Astrocyte (in vitro differentiated cells and primary cell): ENCODE measurements at regions not wholly inside any gene's neighbourhood (a gene's known extent, or its start where the extent isn't known, plus 50 kb on each side); places are given as distances from the start of the nearest gene placed in this dataset.

Experiments used
- EZH2 ChIP-seq: IDR thresholded peaks from 2 replicates; pipeline ENCODE4 v1.6.1; 2012; ENCODE audit warnings: mild to moderate bottlenecking, low read length, inconsistent platforms; ENCODE audit not compliant: insufficient read depth
- TF ChIP-seq, protein P1 (sequence below): IDR thresholded peaks from 2 replicates; pipeline ENCODE4 v1.5.1; 2011; ENCODE audit warnings: low read depth, mild to moderate bottlenecking, inconsistent platforms, low read length, moderate library complexity; ENCODE audit not compliant: insufficient read depth

DNA sequence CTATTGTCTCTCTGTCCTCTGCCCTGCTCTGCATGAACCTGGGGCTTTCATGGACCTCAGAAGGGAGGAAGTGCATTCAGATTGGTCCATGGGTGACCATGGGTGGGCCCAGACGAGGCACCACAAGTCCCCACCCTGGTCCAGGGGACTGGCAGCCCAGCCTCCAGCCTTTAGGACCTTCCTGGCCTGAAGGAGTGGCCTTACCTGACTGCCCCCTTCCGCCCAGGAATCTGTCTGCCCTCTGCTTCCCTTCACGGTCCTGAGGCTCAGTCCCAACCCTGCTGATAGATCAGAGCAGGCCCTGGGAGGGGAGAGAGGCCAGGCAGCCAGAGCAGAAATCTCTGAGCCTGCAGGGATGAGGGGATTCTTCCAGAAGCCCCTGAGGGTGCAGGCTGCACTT, 455.4 kb downstream of the PCDH18 start:
- TF ChIP-seq, protein P1, sequence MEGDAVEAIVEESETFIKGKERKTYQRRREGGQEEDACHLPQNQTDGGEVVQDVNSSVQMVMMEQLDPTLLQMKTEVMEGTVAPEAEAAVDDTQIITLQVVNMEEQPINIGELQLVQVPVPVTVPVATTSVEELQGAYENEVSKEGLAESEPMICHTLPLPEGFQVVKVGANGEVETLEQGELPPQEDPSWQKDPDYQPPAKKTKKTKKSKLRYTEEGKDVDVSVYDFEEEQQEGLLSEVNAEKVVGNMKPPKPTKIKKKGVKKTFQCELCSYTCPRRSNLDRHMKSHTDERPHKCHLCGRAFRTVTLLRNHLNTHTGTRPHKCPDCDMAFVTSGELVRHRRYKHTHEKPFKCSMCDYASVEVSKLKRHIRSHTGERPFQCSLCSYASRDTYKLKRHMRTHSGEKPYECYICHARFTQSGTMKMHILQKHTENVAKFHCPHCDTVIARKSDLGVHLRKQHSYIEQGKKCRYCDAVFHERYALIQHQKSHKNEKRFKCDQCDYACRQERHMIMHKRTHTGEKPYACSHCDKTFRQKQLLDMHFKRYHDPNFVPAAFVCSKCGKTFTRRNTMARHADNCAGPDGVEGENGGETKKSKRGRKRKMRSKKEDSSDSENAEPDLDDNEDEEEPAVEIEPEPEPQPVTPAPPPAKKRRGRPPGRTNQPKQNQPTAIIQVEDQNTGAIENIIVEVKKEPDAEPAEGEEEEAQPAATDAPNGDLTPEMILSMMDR = no peak
- TF ChIP-seq EZH2 = no peak
